ENCODE measurements at regions not wholly inside any gene's neighbourhood (a gene's known extent, or its start where the extent isn't known, plus 50 kb on each side); places are given as distances from the start of the nearest gene placed in this dataset.

DNA sequence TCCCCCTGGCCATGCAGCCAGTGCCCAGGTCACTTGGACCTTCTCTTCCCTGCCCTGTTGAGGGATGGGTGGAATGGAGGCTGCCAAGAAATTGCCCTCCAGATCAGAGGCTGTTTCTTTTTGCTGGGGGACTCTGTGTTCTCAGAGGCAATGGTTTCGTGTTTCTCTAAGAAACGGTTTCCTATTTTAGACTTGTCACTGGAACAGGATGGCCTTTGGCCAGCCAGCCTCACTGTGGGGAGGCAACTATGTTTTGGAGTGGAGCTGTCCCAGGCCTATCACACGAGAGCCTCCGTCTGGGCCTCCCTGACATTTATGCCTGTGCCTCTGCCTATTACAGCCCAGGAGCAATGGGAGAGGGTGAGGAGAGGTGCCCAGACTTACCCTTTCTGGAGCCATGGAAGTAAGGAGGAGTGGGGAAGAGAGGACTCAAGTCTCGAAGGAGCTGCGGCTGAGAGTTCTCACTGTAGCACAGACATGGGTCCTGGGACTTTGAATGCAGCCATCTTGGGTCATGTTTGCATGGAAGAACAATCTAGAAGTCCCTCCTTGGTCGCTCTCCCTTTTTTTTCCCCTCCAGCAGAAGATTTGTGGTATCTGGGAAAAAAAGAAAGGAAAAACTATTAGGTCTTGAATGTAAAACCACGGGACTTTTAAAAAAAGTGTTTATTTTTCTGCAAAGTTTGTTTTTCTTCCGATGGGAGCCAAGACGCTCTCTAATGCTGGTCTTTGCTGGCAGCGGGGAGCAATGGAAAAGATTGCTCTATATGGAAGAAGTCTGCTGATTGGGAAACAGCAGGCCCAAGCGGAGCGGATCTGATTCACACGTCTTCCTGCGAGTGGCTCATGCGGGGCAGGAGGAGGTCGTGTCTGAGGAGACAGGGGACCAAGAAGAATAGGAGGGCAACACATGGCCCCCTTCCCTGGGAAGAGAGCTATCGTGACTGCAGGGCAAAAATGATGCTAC, 219.2 kb downstream of the FOXD2 start:
- no peak overlapping the region for H3K27ac ChIP-seq
- ChIA-PET CTCF (no interaction called here), POLR2A (ENCODE audit: low non-redundant PET) (no interaction called here)
- DNase-seq (ENCODE audit: low spot score), result no peak
- TF ChIP-seq, protein P1, sequence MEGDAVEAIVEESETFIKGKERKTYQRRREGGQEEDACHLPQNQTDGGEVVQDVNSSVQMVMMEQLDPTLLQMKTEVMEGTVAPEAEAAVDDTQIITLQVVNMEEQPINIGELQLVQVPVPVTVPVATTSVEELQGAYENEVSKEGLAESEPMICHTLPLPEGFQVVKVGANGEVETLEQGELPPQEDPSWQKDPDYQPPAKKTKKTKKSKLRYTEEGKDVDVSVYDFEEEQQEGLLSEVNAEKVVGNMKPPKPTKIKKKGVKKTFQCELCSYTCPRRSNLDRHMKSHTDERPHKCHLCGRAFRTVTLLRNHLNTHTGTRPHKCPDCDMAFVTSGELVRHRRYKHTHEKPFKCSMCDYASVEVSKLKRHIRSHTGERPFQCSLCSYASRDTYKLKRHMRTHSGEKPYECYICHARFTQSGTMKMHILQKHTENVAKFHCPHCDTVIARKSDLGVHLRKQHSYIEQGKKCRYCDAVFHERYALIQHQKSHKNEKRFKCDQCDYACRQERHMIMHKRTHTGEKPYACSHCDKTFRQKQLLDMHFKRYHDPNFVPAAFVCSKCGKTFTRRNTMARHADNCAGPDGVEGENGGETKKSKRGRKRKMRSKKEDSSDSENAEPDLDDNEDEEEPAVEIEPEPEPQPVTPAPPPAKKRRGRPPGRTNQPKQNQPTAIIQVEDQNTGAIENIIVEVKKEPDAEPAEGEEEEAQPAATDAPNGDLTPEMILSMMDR (conservative IDR thresholded peaks at IDR 0.05; ENCODE audit: low read depth), result no peak

DNA sequence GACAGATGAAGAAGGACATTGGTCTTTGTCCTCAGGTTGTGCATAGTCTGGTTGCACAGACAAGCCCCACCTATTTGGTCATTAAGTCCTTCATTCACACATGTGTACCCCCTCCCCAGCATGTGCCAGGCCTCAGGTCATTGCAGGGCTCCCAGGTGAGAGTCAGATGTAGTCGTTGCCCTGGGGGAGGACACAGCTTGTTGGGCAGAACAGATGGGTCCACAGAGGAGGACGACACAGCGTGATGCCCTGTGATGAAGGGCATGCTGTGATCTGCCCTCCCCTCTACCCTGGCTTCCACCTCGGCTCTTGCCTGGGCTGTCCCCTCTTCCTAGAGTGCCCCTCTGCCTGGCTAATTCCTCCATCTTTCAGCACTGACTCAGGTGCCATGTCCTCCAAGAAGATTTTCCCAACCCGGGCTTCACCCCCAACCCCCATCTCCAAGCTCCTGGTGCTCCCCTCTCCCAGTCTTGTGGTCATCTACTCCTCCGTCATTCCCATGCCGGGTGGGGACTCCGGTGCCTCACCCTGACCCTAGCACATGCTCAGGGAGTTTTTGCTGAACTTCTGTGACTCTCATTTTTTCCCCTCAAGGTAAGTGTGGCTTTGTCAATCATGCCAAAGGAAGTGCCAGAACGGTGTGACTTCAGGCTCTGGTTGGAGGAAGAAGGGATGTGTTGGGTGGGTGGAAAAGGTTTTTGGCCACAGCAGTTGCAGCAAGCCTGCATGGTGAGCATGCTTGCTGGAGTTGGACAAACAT, 220.5 kb downstream of the FOXD2 start:
- no peak overlapping the region for H3K27ac ChIP-seq
- POLR2A ChIA-PET (ENCODE audit: low non-redundant PET), result no interaction called here
- TF ChIP-seq, protein P1 (conservative IDR thresholded peaks at IDR 0.05; ENCODE audit: low read depth), result no peak
- CTCF ChIA-PET, result no interaction called here
- no peak for DNase-seq (ENCODE audit: low spot score)

DNA sequence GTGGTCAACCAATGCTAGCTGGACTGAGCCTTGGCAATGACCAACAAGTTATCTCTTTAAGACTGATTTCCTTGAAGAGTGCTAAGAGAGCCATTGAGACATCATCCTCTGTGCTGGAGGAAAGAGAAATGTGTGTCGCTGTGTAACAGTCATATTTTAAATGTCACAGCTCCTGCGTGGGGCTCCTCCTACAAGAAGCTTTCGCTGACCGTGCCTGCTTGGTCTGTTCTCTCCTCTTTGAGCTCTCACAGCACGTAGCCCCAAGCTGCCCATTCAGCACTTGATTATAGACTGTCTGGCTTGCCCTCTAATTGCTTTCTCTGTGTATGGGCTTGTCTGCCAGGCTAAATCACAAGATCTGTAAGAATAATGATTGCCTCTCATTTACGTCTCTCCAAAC, 221.3 kb downstream of the FOXD2 start:
- DNase-seq (ENCODE audit: low spot score), result no peak
- POLR2A ChIA-PET (ENCODE audit: low non-redundant PET), result no interaction called here

DNA sequence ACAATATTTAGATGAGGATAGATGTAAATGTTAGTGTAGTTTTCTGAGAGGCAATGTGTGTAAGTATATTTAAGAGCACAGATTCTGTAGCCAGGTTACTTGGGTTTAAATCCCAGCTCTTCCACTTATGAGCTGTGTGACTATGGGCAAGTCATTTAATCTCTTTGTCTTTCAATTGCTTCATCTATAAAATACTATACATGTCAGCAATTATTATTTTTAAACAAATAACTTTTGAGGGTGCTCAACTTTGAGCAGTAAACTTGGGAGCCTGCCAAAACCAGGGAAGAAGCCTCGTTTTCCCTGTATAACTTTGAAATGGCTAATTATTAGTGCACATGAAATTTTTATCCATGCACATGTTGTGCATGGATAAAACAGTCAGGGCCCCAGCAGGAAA, 222.8 kb downstream of the FOXD2 start:
- DNase-seq (ENCODE audit: low spot score), result no peak
- no peak overlapping the region for H3K27ac ChIP-seq
- ChIA-PET CTCF (interaction anchor here (0.7 kb wide), 1 partner anchor 223 kb away, joined by 3 read pairs; no protein-coding TSS in a partner anchor), POLR2A (ENCODE audit: low non-redundant PET) (no interaction called here)
- TF ChIP-seq, protein P1 (conservative IDR thresholded peaks at IDR 0.05; ENCODE audit: low read depth), result no peak

More for the DNA sequence above, 221.3 kb downstream of the FOXD2 start:
- TF ChIP-seq, protein P1 (conservative IDR thresholded peaks at IDR 0.05; ENCODE audit: low read depth), result no peak
- H3K27ac ChIP-seq, result no peak overlapping the region
- CTCF ChIA-PET, result no interaction called here

DNA sequence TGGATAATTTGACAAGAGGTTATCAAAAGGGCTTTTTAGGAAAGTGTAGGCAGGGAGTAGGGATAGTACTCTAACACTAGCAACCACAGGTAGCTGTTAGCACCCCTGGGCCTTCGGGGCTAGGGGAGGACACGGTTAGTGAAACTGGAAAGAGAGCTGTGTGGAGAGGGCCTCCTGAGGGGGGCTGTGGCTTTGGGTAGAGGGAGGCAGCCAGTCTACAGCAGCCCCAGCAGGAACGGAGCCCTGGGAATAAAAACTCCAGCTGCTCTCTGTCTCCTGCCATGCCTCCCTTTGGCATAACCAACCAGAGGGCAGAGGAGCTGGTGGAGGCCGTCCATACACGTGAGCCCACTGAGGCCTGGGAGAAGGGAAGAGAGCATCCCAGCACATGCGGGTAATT, 223.2 kb downstream of the FOXD2 start:
- TF ChIP-seq, protein P1 (conservative IDR thresholded peaks at IDR 0.05; ENCODE audit: low read depth), result no peak
- DNase-seq (ENCODE audit: low spot score), result no peak
- POLR2A ChIA-PET (ENCODE audit: low non-redundant PET), result no interaction called here
- CTCF ChIA-PET, result interaction anchor here (0.7 kb wide), 1 partner anchor 224 kb away, joined by 3 read pairs; no protein-coding TSS in a partner anchor
- no peak overlapping the region for H3K27ac ChIP-seq

DNA sequence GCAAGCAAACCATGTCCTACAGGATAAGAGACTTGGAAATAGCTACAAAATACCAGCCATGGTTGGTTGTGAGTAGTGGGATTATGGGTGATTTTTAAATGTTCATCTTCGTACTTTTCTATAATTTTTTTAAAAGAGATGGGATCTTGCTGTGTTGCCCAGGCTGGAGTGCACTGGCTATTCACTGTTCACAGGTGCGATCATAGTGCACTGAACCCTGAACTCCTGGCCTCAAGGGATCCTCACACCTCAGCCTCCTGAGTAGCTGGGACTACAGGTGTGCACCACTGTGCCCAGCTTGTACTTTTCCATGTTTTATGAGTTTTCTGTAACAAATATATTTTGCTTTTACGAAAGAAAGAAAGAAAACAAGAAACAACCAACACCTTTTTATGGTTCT, 224.2 kb downstream of the FOXD2 start:
- H3K27ac ChIP-seq, result no peak overlapping the region
- POLR2A ChIA-PET (ENCODE audit: low non-redundant PET), result no interaction called here
- CTCF ChIA-PET, result no interaction called here
- TF ChIP-seq, protein P1 (conservative IDR thresholded peaks at IDR 0.05; ENCODE audit: low read depth), result no peak
- DNase-seq (ENCODE audit: low spot score), result no peak

All from RWPE1 (cell line).